Endothelial cell of umbilical vein (primary cell): ENCODE measurements at regions not wholly inside any gene's neighbourhood (a gene's known extent, or its start where the extent isn't known, plus 50 kb on each side); places are given as distances from the start of the nearest gene placed in this dataset.

ENCODE experiments used
- BruUV-seq: library from RNA; stranded (reverse); fragments of 400-500 nt; replicated peaks from 2 replicates; lab custom pipeline; 2021; lab: Mats Ljungman, UMichigan
- CTCF ChIA-PET: fragments of 300-600, 350-600 bp; sonication (Branson Sonifier 250); formaldehyde crosslinking; loops from one replicate; lab custom pipeline; 2021; ENCODE audit warnings: antibody characterized with exemption, inconsistent platforms; lab: Charles Lee
- POLR2A ChIA-PET: fragments of 300-600, 350-600 bp; sonication (Branson Sonifier 250); formaldehyde crosslinking; loops from one replicate; lab custom pipeline; 2021; ENCODE audit warnings: antibody characterized with exemption, inconsistent platforms; lab: Charles Lee
- DNase-seq: peaks from one replicate; pipeline ENCODE4 v3.0.0-alpha.2; 2011; ENCODE audit warnings: low read depth, low spot score
- FAIRE-seq: peaks from 2 replicates; lab custom pipeline; 2011; peaks lifted over from hg19 to GRCh38; lab: Jason Lieb, UNC
- H2AFZ ChIP-seq: 2 replicates; pipeline ENCODE4 v1.6.0; 2012; ENCODE audit warnings: low read depth, low read length, control low read depth, inconsistent platforms
- H3K27ac ChIP-seq: 2 replicates; pipeline ENCODE4 v1.5.1; 2011; ENCODE audit warnings: low read depth, mild to moderate bottlenecking, control low read depth, low read length, moderate library complexity; ENCODE audit not compliant: insufficient read depth
- H3K27me3 ChIP-seq, 2 experiments: 2 replicates each; pipeline versions ENCODE4 v1.6.0 to v1.6.1; 2011; ENCODE audit warnings: low read length in 2 of 2, mixed read lengths in 1 of 2; ENCODE audit not compliant: control insufficient read depth in 2 of 2, insufficient read depth in 2 of 2
- H3K36me3 ChIP-seq, 2 experiments: 2 replicates in 1 of 2; 3 replicates in 1 of 2; pipeline ENCODE4 v1.5.1; 2011; ENCODE audit warnings: low read length in 2 of 2, mild to moderate bottlenecking in 1 of 2, moderate library complexity in 1 of 2; ENCODE audit not compliant: control insufficient read depth in 2 of 2, insufficient read depth in 2 of 2; ENCODE audit errors: extremely low read depth in 1 of 2
- H3K4me1 ChIP-seq: 3 replicates; pipeline ENCODE4 v1.5.1; 2011; ENCODE audit warnings: mild to moderate bottlenecking, low read length; ENCODE audit not compliant: control insufficient read depth, insufficient read depth; ENCODE audit errors: extremely low read depth
- H3K4me2 ChIP-seq: 2 replicates; pipeline ENCODE4 v1.6.1; 2011; ENCODE audit warnings: low read length, control low read depth, mixed read lengths; ENCODE audit not compliant: insufficient read depth
- H3K4me3 ChIP-seq, 3 experiments: fragments of 200-600 bp in 1 of 3; sonication (generic), shearing (Covaris generic) in 1 of 3; replicated peaks in 1 of 3; 2 replicates each; pipeline ENCODE4 v1.5.1; 2011 to 2016; ENCODE audit warnings: control low read depth in 3 of 3, low read length in 3 of 3, mild to moderate bottlenecking in 2 of 3, inconsistent platforms in 1 of 3, low read depth in 1 of 3, moderate library complexity in 1 of 3; ENCODE audit not compliant: insufficient read depth in 1 of 3
- H3K79me2 ChIP-seq: 2 replicates; pipeline ENCODE4 v1.6.0; 2012; ENCODE audit warnings: low read length, inconsistent platforms; ENCODE audit not compliant: control insufficient read depth, insufficient read depth
- H3K9ac ChIP-seq: replicated peaks from 2 replicates; pipeline ENCODE3; 2011; ENCODE audit warnings: low read length, control low read depth; ENCODE audit not compliant: insufficient read depth; ENCODE audit errors: extremely low read depth
- H3K9me1 ChIP-seq: replicated peaks from 3 replicates; pipeline ENCODE4 v1.6.0; 2011; ENCODE audit warnings: mild to moderate bottlenecking, low read length; ENCODE audit not compliant: control insufficient read depth, insufficient read depth; ENCODE audit errors: extremely low read depth
- H3K9me3 ChIP-seq: replicated peaks from 2 replicates; pipeline ENCODE4 v1.5.1; 2012; ENCODE audit warnings: low read length, inconsistent platforms; ENCODE audit not compliant: control insufficient read depth, insufficient read depth
- H4K20me1 ChIP-seq: replicated peaks from 2 replicates; pipeline ENCODE3; 2011; ENCODE audit warnings: mild to moderate bottlenecking, low read length; ENCODE audit not compliant: control insufficient read depth, insufficient read depth; ENCODE audit errors: extremely low read depth
- EZH2 ChIP-seq: IDR thresholded peaks from 2 replicates; pipeline ENCODE4 v1.6.1; 2012; ENCODE audit warnings: borderline replicate concordance, low read depth, mild to moderate bottlenecking, moderate library complexity, low read length, inconsistent platforms; ENCODE audit not compliant: severe bottlenecking
- FOS ChIP-seq: IDR thresholded peaks from 2 replicates; pipeline ENCODE4 v1.6.1; 2011; ENCODE audit warnings: mild to moderate bottlenecking, low read length, moderate library complexity, borderline replicate concordance; ENCODE audit not compliant: insufficient read depth
- GATA2 ChIP-seq: IDR thresholded peaks from 2 replicates; pipeline ENCODE4 v1.7.0; 2011; ENCODE audit warnings: low read depth, mild to moderate bottlenecking, moderate library complexity, mixed read lengths, low read length; ENCODE audit not compliant: insufficient read length, insufficient read depth
- JUN ChIP-seq: IDR thresholded peaks from 2 replicates; pipeline ENCODE4 v1.6.1; 2011; ENCODE audit warnings: borderline replicate concordance, low read depth; ENCODE audit not compliant: insufficient read length, insufficient read depth
- MYC ChIP-seq: IDR thresholded peaks from one replicate; pipeline ENCODE4 v1.6.1; 2011; ENCODE audit warnings: mild to moderate bottlenecking, low read depth, low read length
- POLR2A ChIP-seq: IDR thresholded peaks from 2 replicates; pipeline ENCODE4 v1.6.1; 2012; ENCODE audit warnings: low read depth, mild to moderate bottlenecking, control low read depth, low read length
- POLR2AphosphoS5 ChIP-seq: IDR thresholded peaks from 2 replicates; pipeline ENCODE4 v1.6.1; 2012; ENCODE audit warnings: low read depth, mild to moderate bottlenecking, control low read depth, low read length, moderate library complexity; ENCODE audit not compliant: insufficient read depth
- dilution Hi-C: fragments of 300-500 bp; cut with MboI; formaldehyde crosslinking; loops from one replicate; pipeline ENCODE4 v1.15.0; 2019; ENCODE audit warnings: low sequenced_read_pairs; ENCODE audit not compliant: extremely low pct_ligation_motif_present
- intact Hi-C: fragments of 100-400 bp; cut with micrococcal nuclease; formaldehyde crosslinking; loops from one replicate; pipeline ENCODE4 v1.10.0; 2022
- TF ChIP-seq, protein P1 (sequence below), 2 donors: IDR thresholded peaks; 1 replicate in 1 of 2; 2 replicates in 1 of 2; pipeline ENCODE4 v1.5.1; 2011; ENCODE audit warnings: low read length in 2 of 2, mild to moderate bottlenecking in 2 of 2, moderate library complexity in 2 of 2, control low read depth in 1 of 2, inconsistent platforms in 1 of 2, low read depth in 1 of 2; ENCODE audit not compliant: insufficient read depth in 1 of 2; ENCODE audit errors: extremely low read depth in 1 of 2

DNA sequence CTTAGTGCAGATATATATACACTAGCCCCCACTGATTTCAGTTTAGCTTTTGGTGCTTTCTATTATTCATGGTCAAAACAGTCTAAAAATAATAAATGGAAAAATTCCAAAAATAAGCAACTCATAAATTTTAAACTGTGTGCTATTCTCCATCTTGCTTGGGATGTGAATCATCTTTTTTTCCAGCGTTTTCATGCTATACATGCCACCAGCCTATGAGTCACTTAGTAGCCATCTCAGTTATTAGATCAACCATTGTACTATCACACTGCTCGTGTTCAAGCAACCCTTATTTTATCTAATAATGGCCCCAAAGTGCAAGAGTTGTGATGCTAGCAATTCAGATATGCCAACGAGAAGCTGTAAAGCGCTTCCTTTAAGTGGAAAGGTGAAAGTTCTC, 73.9 kb upstream of the KRR1 start:
- peak; percentile 89 for FAIRE-seq
- H3K79me2 ChIP-seq, result no peaks in the 10 kb centered on the region
- H3K9me3 ChIP-seq, result no peaks in the 10 kb centered on the region
- peak overlapping the region; percentile 65 for H3K27ac ChIP-seq
- peak overlapping the region in 1 of 3 experiments; percentile 3 for H3K4me3 ChIP-seq
- POLR2A ChIA-PET, result interaction anchor here (0.7 kb wide), 1 partner anchor 121 kb away, joined by 4 read pairs; no protein-coding TSS in a partner anchor
- H3K4me2 ChIP-seq, result peak overlapping the region; percentile 61
- CTCF ChIA-PET, result no interaction called here
- H3K36me3 ChIP-seq, result no peaks in the 10 kb centered on the region
- dilution Hi-C loops, result no loop called here
- H3K9ac ChIP-seq, result no peak overlapping the region
- H2AFZ ChIP-seq, result peak overlapping the region; percentile 88
- intact Hi-C loops, result no loop called here
- no peak for TF ChIP-seq POLR2AphosphoS5
- peak; percentile 95 for TF ChIP-seq FOS
- TF ChIP-seq JUN, result peak; percentile 83
- TF ChIP-seq, protein P1, sequence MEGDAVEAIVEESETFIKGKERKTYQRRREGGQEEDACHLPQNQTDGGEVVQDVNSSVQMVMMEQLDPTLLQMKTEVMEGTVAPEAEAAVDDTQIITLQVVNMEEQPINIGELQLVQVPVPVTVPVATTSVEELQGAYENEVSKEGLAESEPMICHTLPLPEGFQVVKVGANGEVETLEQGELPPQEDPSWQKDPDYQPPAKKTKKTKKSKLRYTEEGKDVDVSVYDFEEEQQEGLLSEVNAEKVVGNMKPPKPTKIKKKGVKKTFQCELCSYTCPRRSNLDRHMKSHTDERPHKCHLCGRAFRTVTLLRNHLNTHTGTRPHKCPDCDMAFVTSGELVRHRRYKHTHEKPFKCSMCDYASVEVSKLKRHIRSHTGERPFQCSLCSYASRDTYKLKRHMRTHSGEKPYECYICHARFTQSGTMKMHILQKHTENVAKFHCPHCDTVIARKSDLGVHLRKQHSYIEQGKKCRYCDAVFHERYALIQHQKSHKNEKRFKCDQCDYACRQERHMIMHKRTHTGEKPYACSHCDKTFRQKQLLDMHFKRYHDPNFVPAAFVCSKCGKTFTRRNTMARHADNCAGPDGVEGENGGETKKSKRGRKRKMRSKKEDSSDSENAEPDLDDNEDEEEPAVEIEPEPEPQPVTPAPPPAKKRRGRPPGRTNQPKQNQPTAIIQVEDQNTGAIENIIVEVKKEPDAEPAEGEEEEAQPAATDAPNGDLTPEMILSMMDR (IDR thresholded peaks at IDR 0.05; ENCODE audit: extremely low read depth in 1 of 2, insufficient read depth in 1 of 2, low read depth in 1 of 2, low read length in 2 of 2), result no peak
- peak; percentile 26 for TF ChIP-seq GATA2
- TF ChIP-seq MYC, result no peak
- TF ChIP-seq EZH2, result no peak
- no peak for TF ChIP-seq POLR2A
- no TSS peak for BruUV-seq
- peaks cover 13% of the 10 kb centered on the region for H3K4me1 ChIP-seq
- H3K27me3 ChIP-seq, result no peaks in the 10 kb centered on the region
- peak; percentile 85 for DNase-seq
- H3K9me1 ChIP-seq, result no peaks in the 10 kb centered on the region
- no peaks in the 10 kb centered on the region for H4K20me1 ChIP-seq
